ENCODE measurements at regions not wholly inside any gene's neighbourhood (a gene's known extent, or its start where the extent isn't known, plus 50 kb on each side); places are given as distances from the start of the nearest gene placed in this dataset.

- DNase-seq: no peak
- Histone ChIP-seq H3K36me3 (replicated peaks in 1 of 2; ENCODE audit: control insufficient read depth in 1 of 2, insufficient read depth in 2 of 2, low read length in 1 of 2) (no peaks in the 10 kb centered on the region), H3K4me2 (no peak overlapping the region), H3K9ac (no peak overlapping the region), H3K4me3 (ENCODE audit: low read depth in 2 of 2, low read length in 1 of 2) (no peak overlapping the region), H3K79me2 (ENCODE audit: insufficient read depth) (no peaks in the 10 kb centered on the region), H3K9me2 (no peaks in the 10 kb centered on the region), H2AFZ (ENCODE audit: low read depth) (no peak overlapping the region), H3K9me3 (no peaks in the 10 kb centered on the region), H3F3A (replicated peaks; ENCODE audit: insufficient read depth) (no peaks in the 10 kb centered on the region), H3K27ac (ENCODE audit: low read depth in 2 of 2, low read length in 1 of 2) (no peak overlapping the region), H4K20me1 (ENCODE audit: insufficient read depth) (no peaks in the 10 kb centered on the region), H3K27me3 (ENCODE audit: insufficient read depth) (no peaks in the 10 kb centered on the region), H3K4me1 (ENCODE audit: control insufficient read depth in 1 of 2, insufficient read depth in 2 of 2, low read depth in 1 of 2, low read length in 1 of 2) (no peaks in the 10 kb centered on the region)
- ChIA-PET POLR2A (no interaction called here), CTCF (no interaction called here)
- TF ChIP-seq MXI1 (IDR thresholded peaks at IDR 0.05; ENCODE audit: low read depth, low read length) (no peak), IRF3 (IDR thresholded peaks at IDR 0.05; ENCODE audit: low read depth, low read length) (no peak), GATA2 (CRISPR knock-in tag; IDR thresholded peaks at IDR 0.05) (no peak), FOXM1 (IDR thresholded peaks at IDR 0.05; ENCODE audit: low read depth) (no peak), TCF12 (IDR thresholded peaks at IDR 0.05) (no peak), RXRA (IDR thresholded peaks at IDR 0.05; ENCODE audit: borderline replicate concordance, low read depth) (no peak), RFX5 (IDR thresholded peaks at IDR 0.05; ENCODE audit: low read length) (no peak), SMC3 (IDR thresholded peaks at IDR 0.05; ENCODE audit: low read depth, low read length) (no peak), USF2 (IDR thresholded peaks at IDR 0.05; ENCODE audit: borderline replicate concordance, low read depth, low read length) (no peak), ZBTB33 (IDR thresholded peaks at IDR 0.05; ENCODE audit: borderline replicate concordance, low read depth) (no peak), FOSL2 (IDR thresholded peaks at IDR 0.05; ENCODE audit: borderline replicate concordance, low read depth) (no peak), PBX3 (IDR thresholded peaks at IDR 0.05) (no peak), REST (IDR thresholded peaks at IDR 0.05; ENCODE audit: low read depth, low read length) (no peak), YY1 (IDR thresholded peaks at IDR 0.05; ENCODE audit: low read depth) (no peak), TEAD4 (IDR thresholded peaks at IDR 0.05; ENCODE audit: borderline replicate concordance, insufficient read depth) (no peak), USF1 (IDR thresholded peaks at IDR 0.05; ENCODE audit: borderline replicate concordance, low read depth) (no peak), RCOR1 (IDR thresholded peaks at IDR 0.05; ENCODE audit: low read length) (no peak), EZH2phosphoT487 (IDR thresholded peaks at IDR 0.05; ENCODE audit: borderline replicate concordance, low read depth) (no peak), MEF2A (IDR thresholded peaks at IDR 0.05; ENCODE audit: borderline replicate concordance, low read depth) (no peak), ELF1 (IDR thresholded peaks at IDR 0.05) (no peak)
These were observed 505.4 kb downstream of the KCNA4 start for GRCh38 chr11:29511394-29511793.
